VCaP (cell line): ENCODE measurements at regions not wholly inside any gene's neighbourhood (a gene's known extent, or its start where the extent isn't known, plus 50 kb on each side); places are given as distances from the start of the nearest gene placed in this dataset.

Experiments
- H3K27ac ChIP-seq: fragments of 450-650 bp; 2 replicates; pipeline ENCODE4 v1.5.1; 2017
- CTCF ChIP-seq: fragments of 450-650 bp; conservative IDR thresholded peaks from 2 replicates; pipeline ENCODE4 v1.5.1; 2017; ENCODE audit warnings: mild to moderate bottlenecking, moderate library complexity

- no peak for TF ChIP-seq CTCF
- no peak overlapping the region for H3K27ac ChIP-seq
These were observed 1077.9 kb upstream of the ZEB2 start for GRCh38 chr2:145597809-145598208.

- no peak overlapping the region for H3K27ac ChIP-seq
- TF ChIP-seq CTCF: no peak
These were observed 1077.1 kb upstream of the ZEB2 start for GRCh38 chr2:145597006-145597405.

GRCh38 chr2:145596416-145596815 lies 1076.5 kb upstream of the ZEB2 start:
- H3K27ac ChIP-seq: no peak overlapping the region

GRCh38 chr2:145595296-145595695 lies 1075.4 kb upstream of the ZEB2 start:
- H3K27ac ChIP-seq: no peak overlapping the region
- no peak for TF ChIP-seq CTCF

More at GRCh38 chr2:145596416-145596815, 1076.5 kb upstream of the ZEB2 start:
- TF ChIP-seq CTCF: no peak

- H3K27ac ChIP-seq: no peak overlapping the region
- no peak for TF ChIP-seq CTCF
These were observed 1074.2 kb upstream of the ZEB2 start for GRCh38 chr2:145593991-145594614.

GRCh38 chr2:145593280-145593679 lies 1073.4 kb upstream of the ZEB2 start:
- no peak overlapping the region for H3K27ac ChIP-seq
- TF ChIP-seq CTCF: no peak

- no peak for TF ChIP-seq CTCF
These were observed 1072.4 kb upstream of the ZEB2 start for GRCh38 chr2:145592361-145592760.

More at GRCh38 chr2:145592361-145592760, 1072.4 kb upstream of the ZEB2 start:
- H3K27ac ChIP-seq: no peak overlapping the region
